Panc1 (cell line): ENCODE measurements at regions not wholly inside any gene's neighbourhood (a gene's known extent, or its start where the extent isn't known, plus 50 kb on each side); places are given as distances from the start of the nearest gene placed in this dataset.

ENCODE experiments used
- ATAC-seq: fragments of 200-7000 bp; cut with Tn5 transposase; 2 replicates; pipeline ENCODE4 v1.9.1; 2020; ENCODE audit warnings: mild to moderate bottlenecking, moderate library complexity
- BruUV-seq: library from RNA; stranded (reverse); fragments of 400-500 nt; replicated peaks from 2 replicates; lab custom pipeline; 2021; lab: Mats Ljungman, UMichigan
- CTCF ChIA-PET: fragments of 300-600 bp; sonication (Branson Sonifier 250); formaldehyde crosslinking; loops from one replicate; lab custom pipeline; 2022; ENCODE audit warnings: antibody characterized with exemption; lab: Charles Lee
- POLR2A ChIA-PET: fragments of 300-600 bp; sonication (Branson Sonifier 250); formaldehyde crosslinking; loops from one replicate; lab custom pipeline; 2022; ENCODE audit warnings: antibody characterized with exemption; lab: Charles Lee
- DNase-seq: peaks from one replicate; pipeline ENCODE4 v3.0.0-alpha.2; 2010; ENCODE audit warnings: low read depth, low spot score
- H3K27ac ChIP-seq: 2 replicates; pipeline ENCODE4 v1.5.1; 2011; ENCODE audit warnings: mild to moderate bottlenecking, low read length, inconsistent platforms
- H3K27me3 ChIP-seq: fragments of 200-500 bp; sonication (Bioruptor generic); 2 replicates; pipeline ENCODE4 v1.6.0; 2014; ENCODE audit warnings: low read length, inconsistent platforms; ENCODE audit not compliant: control insufficient read depth, insufficient read depth
- H3K36me3 ChIP-seq: fragments of 200-500 bp; sonication (Bioruptor generic); 2 replicates; pipeline ENCODE4 v1.5.1; 2014; ENCODE audit warnings: inconsistent platforms, mild to moderate bottlenecking, low read length, moderate library complexity; ENCODE audit not compliant: control insufficient read depth, insufficient read depth
- H3K4me1 ChIP-seq: 2 replicates; pipeline ENCODE4 v1.5.1; 2011; ENCODE audit warnings: inconsistent platforms, mild to moderate bottlenecking, low read length, moderate library complexity; ENCODE audit not compliant: control insufficient read depth, insufficient read depth
- H3K4me3 ChIP-seq, 2 experiments: 2 replicates each; pipeline ENCODE4 v1.5.1; 2011 to 2012; ENCODE audit warnings: low read depth in 2 of 2, low read length in 2 of 2, mild to moderate bottlenecking in 2 of 2, inconsistent platforms in 1 of 2, moderate library complexity in 1 of 2
- H3K9me3 ChIP-seq: fragments of 200-500 bp; sonication (Bioruptor generic); 2 replicates; pipeline ENCODE4 v1.5.1; 2014; ENCODE audit warnings: low read depth, mild to moderate bottlenecking, inconsistent platforms, low read length, moderate library complexity; ENCODE audit not compliant: control insufficient read depth, insufficient read depth
- POLR2AphosphoS5 ChIP-seq: IDR thresholded peaks from 2 replicates; pipeline ENCODE4 v1.6.1; 2012; ENCODE audit warnings: mild to moderate bottlenecking, low read depth, low read length, moderate library complexity
- REST ChIP-seq, 2 experiments: IDR thresholded peaks; 2 replicates each; pipeline ENCODE4 v1.6.1; 2011 to 2012; ENCODE audit warnings: low read depth in 2 of 2, control low read depth in 1 of 2, low read length in 1 of 2, mild to moderate bottlenecking in 1 of 2, moderate library complexity in 1 of 2; ENCODE audit not compliant: insufficient read depth in 1 of 2
- SIN3A ChIP-seq: IDR thresholded peaks from 2 replicates; pipeline ENCODE4 v1.6.1; 2012; ENCODE audit warnings: low read depth, mild to moderate bottlenecking, low read length, moderate library complexity, borderline replicate concordance; ENCODE audit not compliant: insufficient read depth
- TCF7L2 ChIP-seq: IDR thresholded peaks from 2 replicates; pipeline ENCODE4 v1.6.1; 2011; ENCODE audit warnings: mild to moderate bottlenecking, low read depth, low read length, inconsistent platforms
- in situ Hi-C: cut with HindIII; loops from 2 replicates; pipeline ENCODE4 v1.10.0; 2016; ENCODE audit warnings: low sequenced_read_pairs, low pct_unique_long_range_greater_than_20kb
- intact Hi-C: fragments of 100-400 bp; cut with micrococcal nuclease; formaldehyde crosslinking; loops from one replicate; pipeline ENCODE4 v1.10.0; 2022; ENCODE audit not compliant: unreplicated experiment
- TF ChIP-seq, protein P1 (sequence below): fragments of 450-650 bp; IDR thresholded peaks from 2 replicates; pipeline ENCODE4 v1.5.1; 2017; ENCODE audit warnings: mild to moderate bottlenecking

GRCh38 chr6:140009286-140009685 is 634.8 kb upstream of the CITED2 start:
- Histone ChIP-seq H3K4me3 (no peak overlapping the region), H3K4me1 (no peaks in the 10 kb centered on the region), H3K27me3 (no peaks in the 10 kb centered on the region), H3K36me3 (no peaks in the 10 kb centered on the region; the same call in 1 of the 2 replicates), H3K27ac (no peak overlapping the region), H3K9me3 (no peaks in the 10 kb centered on the region)
- in situ Hi-C loops (no loop called here), intact Hi-C loops (no loop called here)
- ATAC-seq (no peak), DNase-seq (no peak)
- POLR2A ChIA-PET = no interaction called here
- CTCF ChIA-PET = no interaction called here
- TF ChIP-seq TCF7L2 (no peak), SIN3A (no peak), POLR2AphosphoS5 (no peak), REST (IDR thresholded peaks at IDR 0.05; ENCODE audit: insufficient read depth in 1 of 2, low read depth in 2 of 2, low read length in 1 of 2) (no peak)
- TF ChIP-seq, protein P1, sequence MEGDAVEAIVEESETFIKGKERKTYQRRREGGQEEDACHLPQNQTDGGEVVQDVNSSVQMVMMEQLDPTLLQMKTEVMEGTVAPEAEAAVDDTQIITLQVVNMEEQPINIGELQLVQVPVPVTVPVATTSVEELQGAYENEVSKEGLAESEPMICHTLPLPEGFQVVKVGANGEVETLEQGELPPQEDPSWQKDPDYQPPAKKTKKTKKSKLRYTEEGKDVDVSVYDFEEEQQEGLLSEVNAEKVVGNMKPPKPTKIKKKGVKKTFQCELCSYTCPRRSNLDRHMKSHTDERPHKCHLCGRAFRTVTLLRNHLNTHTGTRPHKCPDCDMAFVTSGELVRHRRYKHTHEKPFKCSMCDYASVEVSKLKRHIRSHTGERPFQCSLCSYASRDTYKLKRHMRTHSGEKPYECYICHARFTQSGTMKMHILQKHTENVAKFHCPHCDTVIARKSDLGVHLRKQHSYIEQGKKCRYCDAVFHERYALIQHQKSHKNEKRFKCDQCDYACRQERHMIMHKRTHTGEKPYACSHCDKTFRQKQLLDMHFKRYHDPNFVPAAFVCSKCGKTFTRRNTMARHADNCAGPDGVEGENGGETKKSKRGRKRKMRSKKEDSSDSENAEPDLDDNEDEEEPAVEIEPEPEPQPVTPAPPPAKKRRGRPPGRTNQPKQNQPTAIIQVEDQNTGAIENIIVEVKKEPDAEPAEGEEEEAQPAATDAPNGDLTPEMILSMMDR = no peak
- BruUV-seq = no TSS peak

DNA sequence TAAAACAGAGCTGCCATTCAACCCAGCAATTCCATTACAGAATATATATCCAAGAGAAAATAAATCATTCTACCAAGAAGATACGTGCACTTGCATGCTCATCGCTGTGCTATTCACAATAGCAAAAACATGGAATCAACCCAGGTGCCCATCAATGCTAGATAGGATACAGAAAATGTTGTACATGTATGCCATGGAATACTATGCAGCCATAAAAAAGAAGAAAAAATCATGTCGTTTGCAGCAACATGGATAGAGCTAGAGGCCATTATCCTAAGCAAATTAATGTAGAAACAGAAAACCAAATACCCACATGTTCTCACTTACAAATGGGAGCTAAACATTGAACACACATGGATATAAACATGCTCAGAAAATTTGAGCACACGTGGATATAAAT is 633.1 kb upstream of the CITED2 start:
- intact Hi-C loops (no loop called here), in situ Hi-C loops (no loop called here)
- DNase-seq (no peak), ATAC-seq (no peak)
- TF ChIP-seq REST (IDR thresholded peaks at IDR 0.05; ENCODE audit: insufficient read depth in 1 of 2, low read depth in 2 of 2, low read length in 1 of 2) (no peak), POLR2AphosphoS5 (no peak), TCF7L2 (no peak), SIN3A (no peak)
- TF ChIP-seq, protein P1 = no peak
- H3K4me3 ChIP-seq = no peak overlapping the region
- H3K9me3 ChIP-seq = no peaks in the 10 kb centered on the region
- no peaks in the 10 kb centered on the region; the same call in 1 of the 2 replicates for H3K36me3 ChIP-seq
- H3K4me1 ChIP-seq = no peaks in the 10 kb centered on the region
- H3K27ac ChIP-seq = no peak overlapping the region
- CTCF ChIA-PET = interaction anchor here (0.6 kb wide), 1 partner anchor 777 kb away, joined by 6 read pairs; no protein-coding TSS in a partner anchor
- POLR2A ChIA-PET = no interaction called here
- BruUV-seq = no TSS peak
- no peaks in the 10 kb centered on the region for H3K27me3 ChIP-seq
